GM12864 (cell line): ENCODE measurements at regions not wholly inside any gene's neighbourhood (a gene's known extent, or its start where the extent isn't known, plus 50 kb on each side); places are given as distances from the start of the nearest gene placed in this dataset.

Experiments used
- DNase-seq: peaks from one replicate; pipeline ENCODE4 v3.0.0-alpha.2; 2011; ENCODE audit warnings: low read depth
- H3K4me3 ChIP-seq: 2 replicates; pipeline ENCODE4 v1.5.1; 2011; ENCODE audit warnings: mild to moderate bottlenecking, low read depth, low read length, control low read depth
- TF ChIP-seq, protein P1 (sequence below): IDR thresholded peaks from 2 replicates; pipeline ENCODE4 v1.5.1; 2011; ENCODE audit warnings: low read depth, mild to moderate bottlenecking, moderate library complexity, low read length, control low read depth, inconsistent platforms; ENCODE audit errors: missing control alignments

DNA sequence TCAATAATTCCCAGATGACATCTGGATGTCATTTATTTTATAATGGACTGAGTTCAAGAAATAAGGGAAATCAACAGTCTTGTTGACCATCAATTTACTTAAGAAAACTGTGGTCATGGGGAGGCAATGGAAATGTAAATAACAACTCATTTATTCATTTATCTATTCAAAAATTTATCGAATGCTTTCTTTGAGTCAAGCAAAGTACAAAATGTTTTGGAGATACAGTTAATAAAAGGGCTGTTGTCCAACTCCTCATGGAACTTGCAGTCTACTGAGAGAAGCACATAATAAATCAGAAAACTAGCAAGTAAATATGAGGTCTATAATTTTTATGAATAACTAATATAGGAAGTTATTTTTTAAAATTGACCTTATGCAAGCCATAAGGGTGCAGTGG, 65.5 kb upstream of the KITLG start:
- no peak overlapping the region for H3K4me3 ChIP-seq
- DNase-seq, result no peak

DNA sequence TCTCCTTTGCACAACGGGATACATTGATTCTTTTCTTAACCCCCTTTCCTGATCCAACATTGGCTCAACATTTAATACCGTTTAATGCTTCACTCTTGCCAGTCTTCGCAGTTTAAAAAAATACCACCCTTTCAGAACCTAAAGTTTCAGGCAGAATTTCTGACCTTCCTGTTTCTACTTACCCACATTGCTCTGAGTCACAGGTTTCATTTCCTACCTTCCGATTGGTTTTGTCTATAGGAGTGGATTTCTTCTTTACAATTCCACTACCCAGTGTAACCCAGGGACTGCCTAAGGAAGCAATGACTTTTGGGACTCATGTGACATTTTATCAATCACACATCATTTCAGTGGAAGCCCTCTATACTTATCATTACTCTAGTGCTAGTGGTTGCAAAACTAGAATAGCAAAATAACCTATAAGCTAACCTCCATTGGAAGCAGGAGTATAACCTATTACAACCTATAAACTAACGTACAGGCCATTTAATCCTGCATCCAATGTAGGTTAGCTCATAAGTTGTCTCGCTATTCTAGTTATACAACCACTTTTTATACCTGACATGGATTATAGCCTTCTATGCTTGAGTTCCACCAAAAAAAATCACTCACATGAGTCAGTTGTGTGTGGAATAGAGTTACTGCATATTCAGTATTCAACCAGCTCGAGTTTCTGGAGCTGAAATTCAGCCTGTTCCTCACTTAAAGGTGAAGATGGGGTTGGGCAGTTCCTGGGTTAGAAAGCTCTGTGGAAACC, 64.9 kb upstream of the KITLG start:
- no peak overlapping the region for H3K4me3 ChIP-seq
- DNase-seq, result no peak
- TF ChIP-seq, protein P1, sequence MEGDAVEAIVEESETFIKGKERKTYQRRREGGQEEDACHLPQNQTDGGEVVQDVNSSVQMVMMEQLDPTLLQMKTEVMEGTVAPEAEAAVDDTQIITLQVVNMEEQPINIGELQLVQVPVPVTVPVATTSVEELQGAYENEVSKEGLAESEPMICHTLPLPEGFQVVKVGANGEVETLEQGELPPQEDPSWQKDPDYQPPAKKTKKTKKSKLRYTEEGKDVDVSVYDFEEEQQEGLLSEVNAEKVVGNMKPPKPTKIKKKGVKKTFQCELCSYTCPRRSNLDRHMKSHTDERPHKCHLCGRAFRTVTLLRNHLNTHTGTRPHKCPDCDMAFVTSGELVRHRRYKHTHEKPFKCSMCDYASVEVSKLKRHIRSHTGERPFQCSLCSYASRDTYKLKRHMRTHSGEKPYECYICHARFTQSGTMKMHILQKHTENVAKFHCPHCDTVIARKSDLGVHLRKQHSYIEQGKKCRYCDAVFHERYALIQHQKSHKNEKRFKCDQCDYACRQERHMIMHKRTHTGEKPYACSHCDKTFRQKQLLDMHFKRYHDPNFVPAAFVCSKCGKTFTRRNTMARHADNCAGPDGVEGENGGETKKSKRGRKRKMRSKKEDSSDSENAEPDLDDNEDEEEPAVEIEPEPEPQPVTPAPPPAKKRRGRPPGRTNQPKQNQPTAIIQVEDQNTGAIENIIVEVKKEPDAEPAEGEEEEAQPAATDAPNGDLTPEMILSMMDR, result no peak

More for the DNA sequence above, 65.5 kb upstream of the KITLG start:
- TF ChIP-seq, protein P1, result no peak

DNA sequence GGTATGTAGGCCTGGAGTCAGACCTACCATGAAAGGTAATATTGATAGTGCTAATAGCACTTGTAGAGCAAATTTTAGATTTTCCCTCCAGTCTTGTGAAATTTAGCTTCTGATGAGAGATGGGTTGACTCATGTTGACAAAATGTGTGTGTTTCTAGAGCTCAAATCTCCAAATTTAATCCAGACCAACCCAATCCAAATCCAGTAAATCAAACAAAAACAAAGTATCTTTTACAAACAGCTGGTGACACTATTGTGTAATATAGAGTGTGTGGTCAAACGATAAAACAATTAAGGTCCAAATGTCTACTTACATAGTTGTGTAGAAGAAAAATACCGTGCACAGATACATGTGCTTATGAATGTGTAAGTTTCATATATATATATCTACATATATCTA, 63.4 kb upstream of the KITLG start:
- H3K4me3 ChIP-seq, result no peak overlapping the region
- TF ChIP-seq, protein P1, result no peak
- no peak for DNase-seq

DNA sequence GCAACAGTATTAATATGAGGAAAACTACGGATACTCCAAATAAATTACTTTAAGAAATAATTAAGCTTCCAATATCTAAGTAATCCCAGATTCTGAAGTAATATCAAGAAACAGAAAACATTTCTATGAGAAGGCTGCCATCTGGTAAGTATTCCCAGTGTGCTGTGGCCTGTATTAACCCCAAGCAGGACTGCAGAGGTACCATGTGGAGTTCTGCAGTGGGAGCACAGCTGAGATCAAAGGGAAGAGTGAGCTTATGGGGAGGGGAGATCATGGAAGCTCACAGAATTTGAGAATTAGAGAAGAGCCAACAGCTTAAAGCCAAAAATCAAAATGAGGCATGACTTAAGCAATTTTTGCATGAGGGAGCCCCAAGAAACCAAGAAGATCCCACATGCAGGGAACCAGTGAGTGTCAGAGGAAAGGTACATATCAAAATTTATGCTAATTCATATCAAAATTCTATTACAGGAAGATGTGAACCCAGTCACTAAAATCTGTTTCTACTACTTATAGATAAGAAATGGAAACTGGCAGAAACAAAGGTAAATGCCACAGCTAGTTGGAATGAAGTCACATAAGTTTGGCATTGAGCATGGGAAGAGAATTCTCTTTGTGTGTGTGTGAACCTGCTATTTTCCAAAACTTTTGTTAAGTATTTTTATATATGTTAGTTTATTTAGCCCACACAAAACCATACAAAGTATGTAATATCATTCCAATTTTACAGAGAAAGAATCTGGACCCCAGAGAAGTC, 62.6 kb upstream of the KITLG start:
- DNase-seq, result no peak
- TF ChIP-seq, protein P1, result no peak
- no peak overlapping the region for H3K4me3 ChIP-seq

DNA sequence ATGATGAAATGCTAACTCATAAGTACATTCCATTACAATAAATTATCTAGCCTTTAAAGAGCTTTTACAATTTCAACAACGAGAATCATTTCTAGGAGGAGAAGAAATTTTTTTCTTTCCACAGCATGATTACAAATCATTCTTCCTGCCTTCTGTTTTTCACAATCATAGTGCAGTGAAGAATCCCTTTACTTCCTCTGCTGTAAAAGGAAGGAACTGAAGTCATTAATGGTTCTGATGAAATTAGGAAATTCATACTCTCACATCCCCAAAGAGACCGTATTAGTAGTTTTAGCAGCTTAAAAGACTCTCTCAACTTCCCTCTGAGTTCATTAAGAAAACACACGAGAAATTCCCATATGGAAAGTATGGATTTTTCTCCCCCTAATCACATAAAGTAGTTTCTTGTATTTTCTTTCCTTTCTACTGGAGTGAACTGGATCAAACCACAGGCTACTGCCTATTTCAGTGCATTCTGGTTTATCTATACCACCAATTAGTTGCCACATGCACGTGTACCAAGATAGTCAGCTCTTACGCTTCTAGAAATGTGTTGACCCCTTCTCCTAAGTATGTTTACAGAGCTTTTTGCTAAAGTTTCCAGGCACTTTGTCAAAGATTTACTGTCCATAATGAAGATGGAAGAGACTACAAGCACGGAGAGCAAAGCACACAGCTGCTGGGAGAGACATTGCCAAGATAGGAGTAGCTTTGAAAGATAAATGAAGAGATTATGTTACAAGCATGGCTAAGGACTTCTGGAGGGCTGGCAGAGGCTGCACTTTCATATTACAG, 58.9 kb upstream of the KITLG start:
- no peak overlapping the region for H3K4me3 ChIP-seq
- no peak for DNase-seq
- TF ChIP-seq, protein P1, result no peak

DNA sequence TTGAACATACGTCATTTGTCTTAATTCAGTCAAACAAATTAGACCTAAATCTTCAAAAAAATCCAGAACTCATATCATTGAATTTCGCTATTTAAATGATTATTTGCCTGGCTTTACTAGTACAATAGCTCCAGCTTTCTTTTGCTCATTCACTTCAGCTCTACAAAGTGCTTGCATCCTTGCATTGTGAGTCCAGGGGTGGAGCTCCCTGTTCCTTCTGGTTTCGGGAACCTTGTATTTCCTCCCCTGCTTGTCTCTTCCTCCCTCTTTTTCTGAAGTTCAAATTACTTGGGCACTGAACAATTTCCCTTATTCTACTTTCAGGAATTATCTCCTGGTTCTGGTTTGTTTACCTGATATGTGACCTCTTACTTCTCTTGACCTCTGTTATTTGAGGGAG, 58.1 kb upstream of the KITLG start:
- no peak overlapping the region for H3K4me3 ChIP-seq
- TF ChIP-seq, protein P1, result no peak
- no peak for DNase-seq
